ENCODE measurements at regions not wholly inside any gene's neighbourhood (a gene's known extent, or its start where the extent isn't known, plus 50 kb on each side); places are given as distances from the start of the nearest gene placed in this dataset.

DNA sequence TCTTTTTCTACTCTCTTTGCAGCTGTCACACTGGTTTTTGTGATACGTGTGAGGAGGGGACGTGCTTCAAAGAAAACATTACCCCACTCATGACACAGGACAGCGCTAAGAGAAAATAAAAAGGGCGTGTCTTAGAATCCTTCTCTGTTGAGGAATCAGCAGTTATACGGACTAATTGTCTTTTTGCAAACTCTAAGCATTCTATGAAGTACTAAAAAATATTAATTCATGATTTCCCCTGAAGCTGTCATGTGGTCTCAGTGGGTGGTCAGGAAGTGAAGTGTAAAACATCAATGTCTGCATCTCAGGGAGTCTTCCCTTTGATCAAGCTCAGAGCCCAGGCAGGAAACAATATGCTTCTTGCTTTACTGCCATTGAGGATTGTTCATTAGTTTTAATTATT lies 117.5 kb upstream of the CRBN start:
- TF ChIP-seq, protein P1, sequence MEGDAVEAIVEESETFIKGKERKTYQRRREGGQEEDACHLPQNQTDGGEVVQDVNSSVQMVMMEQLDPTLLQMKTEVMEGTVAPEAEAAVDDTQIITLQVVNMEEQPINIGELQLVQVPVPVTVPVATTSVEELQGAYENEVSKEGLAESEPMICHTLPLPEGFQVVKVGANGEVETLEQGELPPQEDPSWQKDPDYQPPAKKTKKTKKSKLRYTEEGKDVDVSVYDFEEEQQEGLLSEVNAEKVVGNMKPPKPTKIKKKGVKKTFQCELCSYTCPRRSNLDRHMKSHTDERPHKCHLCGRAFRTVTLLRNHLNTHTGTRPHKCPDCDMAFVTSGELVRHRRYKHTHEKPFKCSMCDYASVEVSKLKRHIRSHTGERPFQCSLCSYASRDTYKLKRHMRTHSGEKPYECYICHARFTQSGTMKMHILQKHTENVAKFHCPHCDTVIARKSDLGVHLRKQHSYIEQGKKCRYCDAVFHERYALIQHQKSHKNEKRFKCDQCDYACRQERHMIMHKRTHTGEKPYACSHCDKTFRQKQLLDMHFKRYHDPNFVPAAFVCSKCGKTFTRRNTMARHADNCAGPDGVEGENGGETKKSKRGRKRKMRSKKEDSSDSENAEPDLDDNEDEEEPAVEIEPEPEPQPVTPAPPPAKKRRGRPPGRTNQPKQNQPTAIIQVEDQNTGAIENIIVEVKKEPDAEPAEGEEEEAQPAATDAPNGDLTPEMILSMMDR (conservative IDR thresholded peaks at IDR 0.05) = no peak
- TF ChIP-seq ZFX (IDR thresholded peaks at IDR 0.05) = no peak

Data from C4-2B (cell line).